ENCODE measurements at regions not wholly inside any gene's neighbourhood (a gene's known extent, or its start where the extent isn't known, plus 50 kb on each side); places are given as distances from the start of the nearest gene placed in this dataset.
A peak's percentile ranks its signal among the peaks of the same experiment; 100 is the strongest.

DNA sequence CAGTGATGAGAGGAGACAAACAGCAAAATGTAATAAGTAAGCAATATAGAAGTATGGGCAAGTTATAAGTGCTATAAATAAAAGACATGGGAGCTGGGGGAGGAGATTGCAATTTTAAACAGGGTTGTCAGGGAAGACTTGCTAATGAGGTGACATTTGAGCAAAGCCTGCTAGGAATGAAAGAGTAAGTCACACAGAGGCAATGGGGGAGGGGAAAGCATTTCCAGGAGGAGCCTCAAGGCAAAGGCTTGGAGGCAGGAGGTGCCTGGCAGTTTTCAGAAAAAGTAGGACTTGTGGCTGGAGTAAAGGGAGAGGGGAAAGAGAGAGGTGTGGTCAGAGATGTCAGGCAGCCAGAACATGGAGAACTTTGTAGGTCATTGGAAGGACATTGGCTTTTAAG is 124.4 kb upstream of the NMUR2 start:
- TF ChIP-seq, protein P1, sequence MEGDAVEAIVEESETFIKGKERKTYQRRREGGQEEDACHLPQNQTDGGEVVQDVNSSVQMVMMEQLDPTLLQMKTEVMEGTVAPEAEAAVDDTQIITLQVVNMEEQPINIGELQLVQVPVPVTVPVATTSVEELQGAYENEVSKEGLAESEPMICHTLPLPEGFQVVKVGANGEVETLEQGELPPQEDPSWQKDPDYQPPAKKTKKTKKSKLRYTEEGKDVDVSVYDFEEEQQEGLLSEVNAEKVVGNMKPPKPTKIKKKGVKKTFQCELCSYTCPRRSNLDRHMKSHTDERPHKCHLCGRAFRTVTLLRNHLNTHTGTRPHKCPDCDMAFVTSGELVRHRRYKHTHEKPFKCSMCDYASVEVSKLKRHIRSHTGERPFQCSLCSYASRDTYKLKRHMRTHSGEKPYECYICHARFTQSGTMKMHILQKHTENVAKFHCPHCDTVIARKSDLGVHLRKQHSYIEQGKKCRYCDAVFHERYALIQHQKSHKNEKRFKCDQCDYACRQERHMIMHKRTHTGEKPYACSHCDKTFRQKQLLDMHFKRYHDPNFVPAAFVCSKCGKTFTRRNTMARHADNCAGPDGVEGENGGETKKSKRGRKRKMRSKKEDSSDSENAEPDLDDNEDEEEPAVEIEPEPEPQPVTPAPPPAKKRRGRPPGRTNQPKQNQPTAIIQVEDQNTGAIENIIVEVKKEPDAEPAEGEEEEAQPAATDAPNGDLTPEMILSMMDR (IDR thresholded peaks at IDR 0.05; ENCODE audit: low read depth, low read length), result no peak
- no peak for DNase-seq (ENCODE audit: extremely low read depth, low read depth)

DNA sequence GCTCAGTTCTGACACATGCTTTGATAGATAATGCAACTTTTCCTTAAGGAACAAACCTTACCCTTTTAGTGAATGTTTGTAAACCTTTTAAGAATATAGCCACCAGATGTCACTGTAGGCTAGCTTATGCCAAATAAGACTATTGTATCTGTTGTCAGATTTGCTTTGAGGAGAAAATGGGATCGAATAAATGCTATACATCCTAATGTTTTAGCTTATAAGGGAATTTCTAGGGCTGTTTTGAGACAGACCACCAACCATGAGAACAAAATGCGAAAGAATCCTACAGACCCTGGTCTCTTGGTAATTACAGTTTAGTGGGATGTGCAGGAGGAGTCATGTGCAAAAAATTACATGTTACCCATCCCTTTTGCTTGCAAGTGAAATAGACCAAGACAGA is 127.6 kb upstream of the NMUR2 start:
- peak; percentile 18 for DNase-seq (ENCODE audit: extremely low read depth, low read depth)
- TF ChIP-seq, protein P1 (IDR thresholded peaks at IDR 0.05; ENCODE audit: low read depth, low read length), result peak; percentile 35

DNA sequence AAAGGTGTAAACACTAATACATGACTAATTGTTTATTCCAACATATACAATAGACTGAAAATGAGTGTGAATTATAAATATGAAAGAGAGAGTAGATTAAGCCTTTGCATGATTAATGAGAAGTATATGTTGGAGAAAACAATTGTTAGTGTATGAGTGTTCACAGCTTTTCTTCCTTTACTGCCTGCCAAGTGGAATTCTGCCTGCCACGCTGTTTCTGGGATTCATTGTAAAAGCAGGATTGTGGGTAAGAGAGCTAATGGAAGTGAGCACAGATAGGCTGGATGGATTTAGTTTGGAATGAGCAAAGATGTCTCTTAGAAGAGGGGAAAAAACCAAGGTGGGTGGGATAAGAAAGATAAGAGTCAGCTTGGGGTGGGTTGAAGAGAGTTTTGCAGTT is 129.6 kb upstream of the NMUR2 start:
- DNase-seq (ENCODE audit: extremely low read depth, low read depth), result no peak
- TF ChIP-seq, protein P1 (IDR thresholded peaks at IDR 0.05; ENCODE audit: low read depth, low read length), result no peak

DNA sequence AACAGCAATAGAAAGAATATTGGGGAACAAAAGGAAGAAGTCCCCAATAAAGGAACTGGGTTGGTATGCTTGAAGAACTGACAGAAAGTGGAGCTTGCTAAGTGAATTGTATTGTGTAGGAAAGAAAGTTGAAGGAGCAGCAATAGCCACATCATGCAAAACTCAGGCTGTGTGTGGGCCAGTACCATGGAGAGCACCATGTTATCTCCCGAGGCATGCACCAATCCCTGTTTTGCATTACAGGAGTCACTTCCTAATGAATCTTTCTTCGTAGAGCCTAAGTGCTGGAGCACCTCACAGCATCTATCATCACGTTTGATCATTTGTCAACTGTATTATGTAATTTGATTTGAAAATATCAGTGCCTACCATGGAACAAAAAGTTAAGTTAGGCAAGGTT is 137.7 kb upstream of the NMUR2 start:
- DNase-seq (ENCODE audit: extremely low read depth, low read depth), result no peak

DNA sequence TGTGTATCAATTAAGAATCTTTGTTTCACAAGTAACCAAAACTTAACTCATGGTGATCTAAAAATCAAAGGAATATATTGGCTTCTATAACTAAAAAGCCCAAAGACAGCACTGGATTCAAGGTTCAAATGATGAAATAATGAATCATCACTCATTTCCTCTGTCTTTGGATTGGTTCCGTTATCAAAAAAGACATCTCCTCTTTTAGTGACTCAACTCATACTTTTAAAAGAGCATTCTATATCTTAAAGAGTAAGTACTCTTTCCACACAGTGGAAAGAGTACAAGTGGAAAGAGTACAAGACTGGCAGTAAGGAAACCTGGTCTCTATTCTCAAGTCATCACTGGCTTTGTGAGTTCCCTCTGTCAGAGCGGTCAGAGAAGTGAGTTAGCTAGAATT is 141.4 kb upstream of the NMUR2 start:
- DNase-seq (ENCODE audit: extremely low read depth, low read depth), result no peak
- TF ChIP-seq, protein P1 (IDR thresholded peaks at IDR 0.05; ENCODE audit: low read depth, low read length), result no peak

More for the DNA sequence above, 137.7 kb upstream of the NMUR2 start:
- TF ChIP-seq, protein P1 (IDR thresholded peaks at IDR 0.05; ENCODE audit: low read depth, low read length), result no peak

DNA sequence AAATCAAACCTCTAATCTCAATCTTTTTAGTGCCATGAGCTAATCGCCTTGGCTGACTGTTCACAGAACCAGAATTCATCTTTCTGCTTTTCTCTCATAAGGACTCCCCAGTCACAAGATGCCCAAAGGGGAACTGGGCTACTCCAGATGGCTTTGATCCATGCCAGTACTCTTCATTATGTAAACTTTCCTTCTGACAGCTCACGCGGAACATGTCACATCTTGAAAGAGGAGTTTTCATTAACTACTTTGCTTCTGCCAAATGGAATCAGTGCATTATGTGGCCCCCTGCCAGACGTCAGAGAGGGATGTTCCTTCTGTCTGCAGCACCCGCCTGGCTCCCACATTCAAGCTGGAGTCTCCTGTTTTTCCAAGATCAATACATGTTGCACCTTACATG is 142.1 kb upstream of the NMUR2 start:
- DNase-seq (ENCODE audit: extremely low read depth, low read depth), result no peak

DNA sequence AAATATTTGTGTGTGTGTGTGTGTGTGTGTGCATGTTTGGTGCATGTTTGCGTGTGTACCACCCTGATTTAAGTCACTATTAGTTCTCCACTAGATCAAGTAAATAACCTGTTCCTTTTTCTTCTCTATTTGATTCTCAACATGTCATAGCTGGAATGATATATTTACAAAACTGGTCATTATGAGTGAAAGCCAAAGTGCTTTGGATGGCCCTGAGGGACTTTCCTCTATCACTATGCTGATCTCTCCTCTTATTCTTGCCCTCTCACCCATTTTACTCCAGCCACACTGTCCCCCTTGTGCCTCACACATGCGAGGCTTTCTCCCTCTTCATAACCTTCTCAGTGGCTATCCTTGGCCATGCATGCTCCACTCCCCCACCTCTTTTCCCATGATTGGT is 144.6 kb upstream of the NMUR2 start:
- no peak for DNase-seq (ENCODE audit: extremely low read depth, low read depth)
- TF ChIP-seq, protein P1 (IDR thresholded peaks at IDR 0.05; ENCODE audit: low read depth, low read length), result no peak

More for the DNA sequence above, 142.1 kb upstream of the NMUR2 start:
- TF ChIP-seq, protein P1 (IDR thresholded peaks at IDR 0.05; ENCODE audit: low read depth, low read length), result no peak

Data from AG09319 (cell line).